Liver (tissue), 8 donors: ENCODE measurements at regions not wholly inside any gene's neighbourhood (a gene's known extent, or its start where the extent isn't known, plus 50 kb on each side); places are given as distances from the start of the nearest gene placed in this dataset.

Source experiments
- DNase-seq: peaks from one replicate; pipeline ENCODE4 v3.0.0-alpha.2; 2017; ENCODE audit warnings: low spot score
- H3K27ac ChIP-seq, 2 donors: one replicate each; pipeline ENCODE4 v1.7.0; 2013; ENCODE audit warnings: inconsistent platforms in 2 of 2, low read length in 2 of 2, control low read depth in 1 of 2, low read depth in 1 of 2, mild to moderate bottlenecking in 1 of 2
- H3K27me3 ChIP-seq, 4 donors: one replicate each; pipeline versions ENCODE4 v1.6.1 to v1.7.0; 2013; ENCODE audit warnings: low read length in 3 of 4, inconsistent platforms in 1 of 4, mild to moderate bottlenecking in 1 of 4, moderate library complexity in 1 of 4; ENCODE audit not compliant: control insufficient read depth in 4 of 4, insufficient read depth in 4 of 4
- H3K36me3 ChIP-seq, 4 donors: one replicate each; pipeline versions ENCODE4 v1.6.1 to v1.7.0; 2013; ENCODE audit warnings: low read length in 3 of 4, mild to moderate bottlenecking in 3 of 4, low read depth in 1 of 4, moderate library complexity in 1 of 4; ENCODE audit not compliant: control insufficient read depth in 4 of 4, insufficient read depth in 3 of 4
- H3K4me1 ChIP-seq, 4 donors: one replicate each; pipeline versions ENCODE4 v1.6.1 to v1.7.0; 2013; ENCODE audit warnings: low read length in 3 of 4, mild to moderate bottlenecking in 3 of 4, moderate library complexity in 1 of 4; ENCODE audit not compliant: control insufficient read depth in 4 of 4, insufficient read depth in 4 of 4
- H3K4me3 ChIP-seq, 3 donors: one replicate each; pipeline versions ENCODE4 v1.6.1 to v1.7.0; 2013; ENCODE audit warnings: low read length in 3 of 3, control low read depth in 1 of 3, low read depth in 1 of 3, mild to moderate bottlenecking in 1 of 3
- H3K9ac ChIP-seq, 2 donors: one replicate each; pipeline ENCODE4 v1.7.0; 2013; ENCODE audit warnings: low read length in 2 of 2, mild to moderate bottlenecking in 2 of 2, moderate library complexity in 2 of 2, control low read depth in 1 of 2, low read depth in 1 of 2
- H3K9me3 ChIP-seq, 4 donors: one replicate each; pipeline versions ENCODE4 v1.6.1 to v1.7.0; 2013; ENCODE audit warnings: low read length in 3 of 4; ENCODE audit not compliant: control insufficient read depth in 4 of 4
- EGR1 ChIP-seq, 2 donors: IDR thresholded peaks; 2 replicates each; pipeline ENCODE4 v1.6.1; 2016 to 2018; ENCODE audit warnings: antibody characterized with exemption in 2 of 2, low read depth in 2 of 2
- FOXA1 ChIP-seq: IDR thresholded peaks from 2 replicates; pipeline ENCODE4 v1.6.1; 2016; ENCODE audit warnings: antibody characterized with exemption
- FOXA2 ChIP-seq: IDR thresholded peaks from 2 replicates; pipeline ENCODE4 v1.6.1; 2016; ENCODE audit warnings: antibody characterized with exemption
- GABPA ChIP-seq, 2 donors: IDR thresholded peaks in 1 of 2; conservative IDR thresholded peaks in 1 of 2; 2 replicates each; pipeline ENCODE4 v1.6.1; 2016; ENCODE audit warnings: antibody characterized with exemption in 2 of 2, mild to moderate bottlenecking in 1 of 2, moderate library complexity in 1 of 2
- HNF4A ChIP-seq, 2 donors: conservative IDR thresholded peaks; 2 replicates each; pipeline ENCODE4 v1.6.1; 2016; ENCODE audit warnings: antibody characterized with exemption in 2 of 2, mild to moderate bottlenecking in 2 of 2
- HNF4G ChIP-seq: IDR thresholded peaks from 2 replicates; pipeline ENCODE4 v1.6.1; 2016; ENCODE audit warnings: antibody characterized with exemption
- JUND ChIP-seq, 2 donors: IDR thresholded peaks; 2 replicates each; pipeline ENCODE4 v1.6.1; 2016; ENCODE audit warnings: antibody characterized with exemption in 2 of 2
- NR2F2 ChIP-seq: IDR thresholded peaks from 2 replicates; pipeline ENCODE4 v1.6.1; 2016; ENCODE audit warnings: antibody characterized with exemption
- RXRA ChIP-seq, 2 donors: IDR thresholded peaks; 2 replicates each; pipeline ENCODE4 v1.6.1; 2017 to 2018; ENCODE audit warnings: antibody characterized with exemption in 2 of 2, mild to moderate bottlenecking in 1 of 2
- SP1 ChIP-seq: IDR thresholded peaks from 2 replicates; pipeline ENCODE4 v1.6.1; 2018; ENCODE audit warnings: antibody characterized with exemption, mild to moderate bottlenecking
- TAF1 ChIP-seq: conservative IDR thresholded peaks from 2 replicates; pipeline ENCODE4 v1.6.1; 2016; ENCODE audit warnings: antibody characterized with exemption, mild to moderate bottlenecking
- YY1 ChIP-seq: IDR thresholded peaks from 2 replicates; pipeline ENCODE4 v1.6.1; 2016; ENCODE audit warnings: antibody characterized with exemption, mild to moderate bottlenecking
- WGBS: extraction: QIAGEN DNeasy Blood & Tissue Kit; methylation state at CpG from one replicate; pipeline ENCODE4 v1.1.7; 2013; 5-methylcytosine and 5-hydroxymethylcytosine counted together
- TF ChIP-seq, protein P1 (sequence below): fragments of 150-350 bp; IDR thresholded peaks from 2 replicates; pipeline ENCODE4 v1.5.1; 2017; ENCODE audit warnings: improper control_type of control experiment, low read depth, low read length; ENCODE audit not compliant: missing input control
- TF ChIP-seq, protein P2 (sequence below): IDR thresholded peaks from 2 replicates; pipeline ENCODE4 v1.6.1; 2016; ENCODE audit warnings: antibody characterized with exemption
- TF ChIP-seq, protein P3 (sequence below): IDR thresholded peaks from 2 replicates; pipeline ENCODE4 v1.6.1; 2016; ENCODE audit warnings: antibody characterized with exemption, mild to moderate bottlenecking
- TF ChIP-seq, protein P4 (sequence below): IDR thresholded peaks from 2 replicates; pipeline ENCODE4 v1.6.1; 2016; ENCODE audit warnings: antibody characterized with exemption
- TF ChIP-seq, protein P5 (sequence below): IDR thresholded peaks from 2 replicates; pipeline ENCODE4 v1.6.1; 2016; ENCODE audit warnings: antibody characterized with exemption
- donor health status: healthy.
- donor health status: healthy.
- donor health status: healthy.
- donor health status: healthy.
- donor health status: healthy.

DNA sequence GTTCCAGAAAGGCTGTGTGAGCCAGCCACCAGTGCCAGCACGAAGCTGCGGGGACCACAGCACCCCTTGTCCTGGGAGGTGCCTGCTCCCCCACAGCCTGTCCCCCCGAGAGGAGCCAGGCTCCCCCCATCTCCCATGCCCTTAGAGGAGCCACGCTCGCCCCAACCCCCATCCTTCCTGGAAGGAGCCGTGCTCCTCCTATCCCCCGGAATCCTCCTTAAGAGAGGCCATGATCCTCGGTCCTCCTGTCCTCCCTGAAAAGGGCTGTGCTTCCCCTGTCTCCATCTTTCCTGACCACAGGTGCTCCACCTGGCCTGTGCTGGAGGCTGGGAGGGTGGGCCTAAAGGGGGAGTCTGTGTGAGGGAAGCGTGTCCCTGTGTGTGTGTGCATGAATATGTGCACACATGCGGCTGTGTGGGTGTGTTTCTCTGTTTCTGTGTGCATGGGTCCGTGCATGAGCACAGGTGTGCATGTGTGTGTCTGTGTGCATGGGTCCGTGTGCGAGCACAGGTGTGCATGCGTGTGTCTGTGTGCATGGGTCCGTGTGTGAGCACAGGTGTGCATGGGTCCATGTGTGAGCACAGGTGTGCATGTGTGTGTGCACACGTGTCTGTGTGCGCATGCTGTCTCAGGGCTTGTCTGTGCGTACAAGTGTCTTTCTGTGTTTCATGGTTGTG, 80.3 kb downstream of the RTP5 start:
- Histone ChIP-seq H3K36me3 (no peaks in the 10 kb centered on the region), H3K27ac (no peak overlapping the region), H3K4me3 (no peak overlapping the region), H3K9ac (no peak overlapping the region), H3K9me3 (no peaks in the 10 kb centered on the region), H3K27me3 (no peaks in the 10 kb centered on the region), H3K4me1 (peaks cover 3 to 11% (median 6%) of the 10 kb centered on the region in 4 donors)
- no peak for DNase-seq
- 87% methylated on average over 18 of the region's 18 CpGs for WGBS
- TF ChIP-seq JUND (IDR thresholded peaks at IDR 0.05) (no peak), NR2F2 (no peak), HNF4G (no peak), YY1 (no peak), FOXA2 (no peak), EGR1 (IDR thresholded peaks at IDR 0.05; ENCODE audit: low read depth in 2 of 2) (no peak), RXRA (IDR thresholded peaks at IDR 0.05) (no peak), HNF4A (conservative IDR thresholded peaks at IDR 0.05) (no peak), GABPA (IDR thresholded peaks at IDR 0.05 in 1 of 2, conservative IDR thresholded peaks at IDR 0.05 in 1 of 2) (no peak), TAF1 (no peak), FOXA1 (no peak), SP1 (no peak)
- TF ChIP-seq, protein P1, sequence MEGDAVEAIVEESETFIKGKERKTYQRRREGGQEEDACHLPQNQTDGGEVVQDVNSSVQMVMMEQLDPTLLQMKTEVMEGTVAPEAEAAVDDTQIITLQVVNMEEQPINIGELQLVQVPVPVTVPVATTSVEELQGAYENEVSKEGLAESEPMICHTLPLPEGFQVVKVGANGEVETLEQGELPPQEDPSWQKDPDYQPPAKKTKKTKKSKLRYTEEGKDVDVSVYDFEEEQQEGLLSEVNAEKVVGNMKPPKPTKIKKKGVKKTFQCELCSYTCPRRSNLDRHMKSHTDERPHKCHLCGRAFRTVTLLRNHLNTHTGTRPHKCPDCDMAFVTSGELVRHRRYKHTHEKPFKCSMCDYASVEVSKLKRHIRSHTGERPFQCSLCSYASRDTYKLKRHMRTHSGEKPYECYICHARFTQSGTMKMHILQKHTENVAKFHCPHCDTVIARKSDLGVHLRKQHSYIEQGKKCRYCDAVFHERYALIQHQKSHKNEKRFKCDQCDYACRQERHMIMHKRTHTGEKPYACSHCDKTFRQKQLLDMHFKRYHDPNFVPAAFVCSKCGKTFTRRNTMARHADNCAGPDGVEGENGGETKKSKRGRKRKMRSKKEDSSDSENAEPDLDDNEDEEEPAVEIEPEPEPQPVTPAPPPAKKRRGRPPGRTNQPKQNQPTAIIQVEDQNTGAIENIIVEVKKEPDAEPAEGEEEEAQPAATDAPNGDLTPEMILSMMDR, result no peak
- TF ChIP-seq, protein P2, sequence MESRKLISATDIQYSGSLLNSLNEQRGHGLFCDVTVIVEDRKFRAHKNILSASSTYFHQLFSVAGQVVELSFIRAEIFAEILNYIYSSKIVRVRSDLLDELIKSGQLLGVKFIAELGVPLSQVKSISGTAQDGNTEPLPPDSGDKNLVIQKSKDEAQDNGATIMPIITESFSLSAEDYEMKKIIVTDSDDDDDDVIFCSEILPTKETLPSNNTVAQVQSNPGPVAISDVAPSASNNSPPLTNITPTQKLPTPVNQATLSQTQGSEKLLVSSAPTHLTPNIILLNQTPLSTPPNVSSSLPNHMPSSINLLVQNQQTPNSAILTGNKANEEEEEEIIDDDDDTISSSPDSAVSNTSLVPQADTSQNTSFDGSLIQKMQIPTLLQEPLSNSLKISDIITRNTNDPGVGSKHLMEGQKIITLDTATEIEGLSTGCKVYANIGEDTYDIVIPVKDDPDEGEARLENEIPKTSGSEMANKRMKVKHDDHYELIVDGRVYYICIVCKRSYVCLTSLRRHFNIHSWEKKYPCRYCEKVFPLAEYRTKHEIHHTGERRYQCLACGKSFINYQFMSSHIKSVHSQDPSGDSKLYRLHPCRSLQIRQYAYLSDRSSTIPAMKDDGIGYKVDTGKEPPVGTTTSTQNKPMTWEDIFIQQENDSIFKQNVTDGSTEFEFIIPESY, result no peak
- TF ChIP-seq, protein P3, sequence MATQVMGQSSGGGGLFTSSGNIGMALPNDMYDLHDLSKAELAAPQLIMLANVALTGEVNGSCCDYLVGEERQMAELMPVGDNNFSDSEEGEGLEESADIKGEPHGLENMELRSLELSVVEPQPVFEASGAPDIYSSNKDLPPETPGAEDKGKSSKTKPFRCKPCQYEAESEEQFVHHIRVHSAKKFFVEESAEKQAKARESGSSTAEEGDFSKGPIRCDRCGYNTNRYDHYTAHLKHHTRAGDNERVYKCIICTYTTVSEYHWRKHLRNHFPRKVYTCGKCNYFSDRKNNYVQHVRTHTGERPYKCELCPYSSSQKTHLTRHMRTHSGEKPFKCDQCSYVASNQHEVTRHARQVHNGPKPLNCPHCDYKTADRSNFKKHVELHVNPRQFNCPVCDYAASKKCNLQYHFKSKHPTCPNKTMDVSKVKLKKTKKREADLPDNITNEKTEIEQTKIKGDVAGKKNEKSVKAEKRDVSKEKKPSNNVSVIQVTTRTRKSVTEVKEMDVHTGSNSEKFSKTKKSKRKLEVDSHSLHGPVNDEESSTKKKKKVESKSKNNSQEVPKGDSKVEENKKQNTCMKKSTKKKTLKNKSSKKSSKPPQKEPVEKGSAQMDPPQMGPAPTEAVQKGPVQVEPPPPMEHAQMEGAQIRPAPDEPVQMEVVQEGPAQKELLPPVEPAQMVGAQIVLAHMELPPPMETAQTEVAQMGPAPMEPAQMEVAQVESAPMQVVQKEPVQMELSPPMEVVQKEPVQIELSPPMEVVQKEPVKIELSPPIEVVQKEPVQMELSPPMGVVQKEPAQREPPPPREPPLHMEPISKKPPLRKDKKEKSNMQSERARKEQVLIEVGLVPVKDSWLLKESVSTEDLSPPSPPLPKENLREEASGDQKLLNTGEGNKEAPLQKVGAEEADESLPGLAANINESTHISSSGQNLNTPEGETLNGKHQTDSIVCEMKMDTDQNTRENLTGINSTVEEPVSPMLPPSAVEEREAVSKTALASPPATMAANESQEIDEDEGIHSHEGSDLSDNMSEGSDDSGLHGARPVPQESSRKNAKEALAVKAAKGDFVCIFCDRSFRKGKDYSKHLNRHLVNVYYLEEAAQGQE, result no peak
- TF ChIP-seq, protein P4, sequence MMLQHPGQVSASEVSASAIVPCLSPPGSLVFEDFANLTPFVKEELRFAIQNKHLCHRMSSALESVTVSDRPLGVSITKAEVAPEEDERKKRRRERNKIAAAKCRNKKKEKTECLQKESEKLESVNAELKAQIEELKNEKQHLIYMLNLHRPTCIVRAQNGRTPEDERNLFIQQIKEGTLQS, result no peak
- TF ChIP-seq, protein P5, sequence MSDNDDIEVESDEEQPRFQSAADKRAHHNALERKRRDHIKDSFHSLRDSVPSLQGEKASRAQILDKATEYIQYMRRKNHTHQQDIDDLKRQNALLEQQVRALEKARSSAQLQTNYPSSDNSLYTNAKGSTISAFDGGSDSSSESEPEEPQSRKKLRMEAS, result no peak
